ENCODE measurements at regions not wholly inside any gene's neighbourhood (a gene's known extent, or its start where the extent isn't known, plus 50 kb on each side); places are given as distances from the start of the nearest gene placed in this dataset.

GRCh38 chr2:43129676-43130547, 96.5 kb downstream of the ZFP36L2 start:
- DNase-seq (ENCODE audit: extremely low read depth, low read depth, low spot score), result no peak

DNA sequence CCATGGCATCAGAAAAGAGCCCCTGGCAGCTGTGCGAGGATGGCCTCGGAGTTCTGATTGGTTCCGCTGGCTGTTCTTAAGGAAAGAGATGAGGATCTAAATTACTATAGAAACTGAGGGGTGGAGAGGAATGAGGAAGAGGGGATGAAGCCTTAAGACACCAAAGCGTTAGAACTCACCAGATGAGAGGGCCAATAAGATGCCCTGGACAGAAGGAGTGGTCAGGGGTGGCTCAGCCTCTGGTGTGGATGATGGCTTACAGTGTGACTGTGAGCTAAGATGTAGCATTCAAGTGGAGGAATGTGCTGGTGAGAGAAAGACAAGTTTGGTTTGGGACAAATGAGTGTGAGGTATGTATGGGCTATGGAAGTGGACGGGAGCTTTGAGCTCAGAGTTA, 97.8 kb downstream of the ZFP36L2 start:
- DNase-seq (ENCODE audit: extremely low read depth, low read depth, low spot score), result no peak

DNA sequence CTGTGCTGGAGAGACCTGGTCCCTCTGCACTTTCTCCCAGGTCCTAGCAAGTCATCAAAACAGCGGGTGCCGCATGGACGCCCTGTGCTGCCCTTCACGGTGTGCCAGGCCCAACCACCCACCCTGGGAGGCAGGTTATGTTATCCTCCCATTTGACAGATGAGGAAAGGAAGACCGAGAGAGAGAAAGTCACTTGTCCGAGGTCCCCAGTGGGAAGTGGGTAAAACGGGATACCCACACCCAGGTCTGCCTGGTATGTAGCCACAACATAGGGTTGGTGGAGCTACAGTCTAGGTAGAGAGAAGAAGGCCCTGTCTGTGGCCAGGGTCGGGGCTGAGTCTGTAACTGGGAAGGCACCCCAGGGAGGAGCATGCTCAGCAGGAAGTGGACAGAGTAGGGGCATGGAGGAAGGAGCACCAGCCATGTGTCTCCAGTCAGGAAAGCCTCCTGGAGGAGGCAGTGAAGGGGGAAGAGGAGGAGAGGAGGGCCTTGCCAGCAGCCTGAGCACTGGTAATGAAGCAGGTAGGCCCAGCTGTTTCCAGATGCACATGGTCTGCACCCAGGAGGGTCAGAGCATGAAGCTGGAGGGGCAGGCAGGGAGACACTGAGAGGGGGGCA, 98.4 kb downstream of the ZFP36L2 start:
- DNase-seq (ENCODE audit: extremely low read depth, low read depth, low spot score), result no peak

GRCh38 chr2:43127208-43127940, 99.0 kb downstream of the ZFP36L2 start:
- no peak for DNase-seq (ENCODE audit: extremely low read depth, low read depth, low spot score)

- no peak for DNase-seq (ENCODE audit: extremely low read depth, low read depth, low spot score)
These were observed 99.6 kb downstream of the ZFP36L2 start for GRCh38 chr2:43126817-43127207.

- DNase-seq (ENCODE audit: extremely low read depth, low read depth, low spot score), result no peak
These were observed 101.1 kb downstream of the ZFP36L2 start for GRCh38 chr2:43125090-43125998.

GRCh38 chr2:43124687-43125057, 101.7 kb downstream of the ZFP36L2 start:
- no peak for DNase-seq (ENCODE audit: extremely low read depth, low read depth, low spot score)

DNA sequence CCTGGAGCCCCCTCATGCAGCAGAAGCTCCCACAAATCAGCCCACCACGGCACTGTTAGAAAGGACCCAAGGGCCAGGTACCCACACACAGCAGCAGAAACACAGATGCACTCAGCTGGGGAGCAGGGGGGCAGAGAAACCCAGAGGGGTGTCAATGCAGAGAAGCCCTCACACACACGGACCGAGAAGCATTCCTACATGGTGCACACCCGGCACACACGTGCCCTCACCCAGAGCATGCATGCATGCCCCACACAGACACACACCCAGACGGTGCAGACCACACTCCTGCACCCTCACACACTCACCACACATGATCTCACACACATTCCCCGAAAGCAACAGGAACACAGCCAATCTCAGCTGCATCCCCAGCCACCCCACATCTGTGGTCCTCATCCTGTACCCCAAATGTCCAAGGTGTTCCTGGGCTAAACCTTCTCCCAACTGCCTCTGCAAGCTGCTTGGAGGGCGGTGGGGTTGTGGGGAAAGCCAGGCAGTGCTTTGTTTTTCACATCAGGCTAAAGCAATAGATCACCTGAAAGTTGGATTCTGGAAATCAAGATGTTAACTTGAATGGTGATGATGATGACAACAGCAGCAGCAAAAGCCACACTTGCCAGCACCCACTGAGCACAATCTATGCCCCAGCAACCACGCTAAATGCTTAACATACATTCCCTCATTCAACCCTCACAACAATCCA, 102.3 kb downstream of the ZFP36L2 start:
- DNase-seq (ENCODE audit: extremely low read depth, low read depth, low spot score), result no peak

- no peak for DNase-seq (ENCODE audit: extremely low read depth, low read depth, low spot score)
These were observed 102.9 kb downstream of the ZFP36L2 start for GRCh38 chr2:43123486-43123885.

GRCh38 chr2:43123028-43123427, 103.4 kb downstream of the ZFP36L2 start:
- DNase-seq (ENCODE audit: extremely low read depth, low read depth, low spot score), result no peak

DNA sequence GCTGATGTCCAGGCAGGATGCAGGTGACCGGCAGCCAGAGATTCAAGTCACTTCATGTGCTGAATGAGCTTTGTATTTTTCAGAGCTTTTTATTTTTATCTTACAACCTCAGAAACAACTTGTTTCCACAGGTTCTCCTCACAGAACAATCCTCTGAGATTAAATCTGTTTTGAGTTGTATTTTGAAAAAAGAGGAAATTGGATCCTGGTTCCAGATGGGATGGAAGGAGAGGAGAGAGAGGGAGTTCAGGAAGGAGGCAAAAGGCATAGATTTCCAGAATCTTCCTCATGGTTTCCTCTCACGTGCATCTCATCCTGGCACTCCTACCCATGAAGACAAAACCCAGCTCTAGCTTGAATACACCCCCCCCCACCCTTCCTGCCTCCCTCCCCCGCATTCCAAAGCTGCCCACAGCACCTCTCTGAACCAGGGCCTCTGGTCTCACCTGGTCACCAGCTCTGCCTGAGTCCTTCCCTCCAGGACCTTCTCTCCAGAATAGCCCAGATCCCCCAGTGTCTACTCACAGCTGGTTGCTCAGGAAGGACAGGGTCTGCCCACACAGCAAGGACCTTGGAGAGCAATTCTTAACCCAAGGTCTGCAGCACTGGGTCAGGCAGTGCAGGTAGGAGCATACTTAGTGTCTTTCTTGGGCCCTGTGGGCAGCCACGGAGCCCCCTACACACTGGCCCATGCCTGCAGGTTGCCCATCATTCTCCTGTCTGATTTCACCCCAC, 104.7 kb downstream of the ZFP36L2 start:
- DNase-seq (ENCODE audit: extremely low read depth, low read depth, low spot score), result no peak

- DNase-seq (ENCODE audit: extremely low read depth, low read depth, low spot score), result no peak
These were observed 107.1 kb downstream of the ZFP36L2 start for GRCh38 chr2:43119303-43119702.

- no peak for DNase-seq (ENCODE audit: extremely low read depth, low read depth, low spot score)
These were observed 108.8 kb downstream of the ZFP36L2 start for GRCh38 chr2:43117521-43118143.

- DNase-seq (ENCODE audit: extremely low read depth, low read depth, low spot score), result no peak
These were observed 109.4 kb downstream of the ZFP36L2 start for GRCh38 chr2:43116988-43117387.

DNA sequence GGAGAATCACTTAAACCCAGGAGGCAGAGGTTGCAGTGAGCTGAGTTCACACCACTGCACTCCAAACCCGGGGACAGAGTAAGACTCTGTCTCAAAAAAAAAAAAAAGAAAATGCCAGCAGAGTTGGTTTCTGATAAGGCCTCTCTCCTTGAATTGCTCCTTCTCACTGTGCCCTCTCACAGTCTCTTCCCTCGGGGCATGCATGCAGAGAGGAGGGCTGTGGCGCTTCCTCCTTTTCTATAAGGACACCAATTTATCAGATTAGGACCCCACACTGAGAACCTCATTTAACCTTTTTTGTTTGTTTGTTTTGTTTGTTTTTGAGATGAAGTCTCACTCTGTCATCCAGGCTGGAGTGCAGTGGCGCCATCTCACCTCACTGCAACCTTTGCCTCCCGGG, 110.5 kb downstream of the ZFP36L2 start:
- DNase-seq (ENCODE audit: extremely low read depth, low read depth, low spot score), result no peak

DNA sequence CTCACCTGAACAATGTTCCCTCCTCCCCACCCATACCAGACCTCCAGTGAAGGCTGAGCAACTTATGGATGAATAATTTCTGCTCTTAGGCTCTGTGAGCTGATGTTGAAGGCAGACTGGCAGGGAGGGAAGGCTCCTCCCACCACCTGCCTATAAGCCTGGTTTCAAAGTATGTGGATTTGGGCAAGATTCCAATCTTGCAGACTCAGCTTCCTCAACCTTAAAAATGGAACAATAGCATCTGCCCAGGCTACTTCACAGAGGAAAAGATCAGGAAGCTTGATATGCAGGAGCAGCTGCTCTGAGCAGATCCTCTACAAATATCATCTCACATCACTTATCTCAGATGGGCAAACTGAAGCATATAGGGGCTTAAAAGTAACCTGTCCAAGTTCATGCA, 112.2 kb downstream of the ZFP36L2 start:
- peak; percentile 90 for DNase-seq (ENCODE audit: extremely low read depth, low read depth, low spot score)

- DNase-seq (ENCODE audit: extremely low read depth, low read depth, low spot score), result no peak
These were observed 114.4 kb downstream of the ZFP36L2 start for GRCh38 chr2:43111788-43112554.

- no peak for DNase-seq (ENCODE audit: extremely low read depth, low read depth, low spot score)
These were observed 115.9 kb downstream of the ZFP36L2 start for GRCh38 chr2:43110442-43110871.
